Endothelial cell of umbilical vein (primary cell): ENCODE measurements at regions not wholly inside any gene's neighbourhood (a gene's known extent, or its start where the extent isn't known, plus 50 kb on each side); places are given as distances from the start of the nearest gene placed in this dataset.

ENCODE experiments used
- EZH2 ChIP-seq: IDR thresholded peaks from 2 replicates; pipeline ENCODE4 v1.6.1; 2012; ENCODE audit warnings: borderline replicate concordance, low read depth, mild to moderate bottlenecking, moderate library complexity, low read length, inconsistent platforms; ENCODE audit not compliant: severe bottlenecking
- JUN ChIP-seq: IDR thresholded peaks from 2 replicates; pipeline ENCODE4 v1.6.1; 2011; ENCODE audit warnings: borderline replicate concordance, low read depth; ENCODE audit not compliant: insufficient read length, insufficient read depth
- POLR2A ChIP-seq: IDR thresholded peaks from 2 replicates; pipeline ENCODE4 v1.6.1; 2012; ENCODE audit warnings: low read depth, mild to moderate bottlenecking, control low read depth, low read length
- POLR2AphosphoS5 ChIP-seq: IDR thresholded peaks from 2 replicates; pipeline ENCODE4 v1.6.1; 2012; ENCODE audit warnings: low read depth, mild to moderate bottlenecking, control low read depth, low read length, moderate library complexity; ENCODE audit not compliant: insufficient read depth
- TF ChIP-seq, protein P1 (sequence below), 2 donors: IDR thresholded peaks; 1 replicate in 1 of 2; 2 replicates in 1 of 2; pipeline ENCODE4 v1.5.1; 2011; ENCODE audit warnings: low read length in 2 of 2, mild to moderate bottlenecking in 2 of 2, moderate library complexity in 2 of 2, control low read depth in 1 of 2, inconsistent platforms in 1 of 2, low read depth in 1 of 2; ENCODE audit not compliant: insufficient read depth in 1 of 2; ENCODE audit errors: extremely low read depth in 1 of 2
- TF ChIP-seq, protein P2 (sequence below): IDR thresholded peaks from 2 replicates; pipeline ENCODE4 v1.6.1; 2011; ENCODE audit not compliant: insufficient read depth, insufficient read length

GRCh38 chr15:29911705-29912104 lies 89.4 kb upstream of the TJP1 start:
- TF ChIP-seq, protein P1, sequence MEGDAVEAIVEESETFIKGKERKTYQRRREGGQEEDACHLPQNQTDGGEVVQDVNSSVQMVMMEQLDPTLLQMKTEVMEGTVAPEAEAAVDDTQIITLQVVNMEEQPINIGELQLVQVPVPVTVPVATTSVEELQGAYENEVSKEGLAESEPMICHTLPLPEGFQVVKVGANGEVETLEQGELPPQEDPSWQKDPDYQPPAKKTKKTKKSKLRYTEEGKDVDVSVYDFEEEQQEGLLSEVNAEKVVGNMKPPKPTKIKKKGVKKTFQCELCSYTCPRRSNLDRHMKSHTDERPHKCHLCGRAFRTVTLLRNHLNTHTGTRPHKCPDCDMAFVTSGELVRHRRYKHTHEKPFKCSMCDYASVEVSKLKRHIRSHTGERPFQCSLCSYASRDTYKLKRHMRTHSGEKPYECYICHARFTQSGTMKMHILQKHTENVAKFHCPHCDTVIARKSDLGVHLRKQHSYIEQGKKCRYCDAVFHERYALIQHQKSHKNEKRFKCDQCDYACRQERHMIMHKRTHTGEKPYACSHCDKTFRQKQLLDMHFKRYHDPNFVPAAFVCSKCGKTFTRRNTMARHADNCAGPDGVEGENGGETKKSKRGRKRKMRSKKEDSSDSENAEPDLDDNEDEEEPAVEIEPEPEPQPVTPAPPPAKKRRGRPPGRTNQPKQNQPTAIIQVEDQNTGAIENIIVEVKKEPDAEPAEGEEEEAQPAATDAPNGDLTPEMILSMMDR (IDR thresholded peaks at IDR 0.05; ENCODE audit: extremely low read depth in 1 of 2, insufficient read depth in 1 of 2, low read depth in 1 of 2, low read length in 2 of 2) = no peak
- TF ChIP-seq, protein P2, sequence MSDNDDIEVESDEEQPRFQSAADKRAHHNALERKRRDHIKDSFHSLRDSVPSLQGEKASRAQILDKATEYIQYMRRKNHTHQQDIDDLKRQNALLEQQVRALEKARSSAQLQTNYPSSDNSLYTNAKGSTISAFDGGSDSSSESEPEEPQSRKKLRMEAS = no peak
- TF ChIP-seq POLR2A (no peak), EZH2 (no peak), POLR2AphosphoS5 (no peak), JUN (no peak)
